ENCODE measurements at regions not wholly inside any gene's neighbourhood (a gene's known extent, or its start where the extent isn't known, plus 50 kb on each side); places are given as distances from the start of the nearest gene placed in this dataset.
"Not testable (repeated sequence)": the region's sequence is repeated elsewhere in the genome, so short reads cannot be mapped to it uniquely, and the experiment has no call there.

- DNase-seq (ENCODE audit: low spot score), result no peak
Observed at GRCh38 chr12:75865315-75865714, 166.3 kb downstream of the PHLDA1 start.

GRCh38 chr12:75864161-75864560, 167.4 kb downstream of the PHLDA1 start:
- no peak for DNase-seq (ENCODE audit: low spot score)

GRCh38 chr12:75863533-75863932, 168.0 kb downstream of the PHLDA1 start:
- DNase-seq (ENCODE audit: low spot score), result no peak

GRCh38 chr12:75862692-75863471, 168.7 kb downstream of the PHLDA1 start:
- peak; percentile 90 for DNase-seq (ENCODE audit: low spot score)

- peak; percentile 32 for DNase-seq (ENCODE audit: low spot score)
Observed at GRCh38 chr12:75859868-75860267, 171.7 kb downstream of the PHLDA1 start.

GRCh38 chr12:75856235-75856634, 175.3 kb downstream of the PHLDA1 start:
- DNase-seq (ENCODE audit: low spot score), result no peak

- DNase-seq (ENCODE audit: low spot score), result no peak
Observed at GRCh38 chr12:75855360-75855759, 176.2 kb downstream of the PHLDA1 start.

GRCh38 chr12:75854681-75855309, 176.8 kb downstream of the PHLDA1 start:
- peak; percentile 42 for DNase-seq (ENCODE audit: low spot score)

- DNase-seq (ENCODE audit: low spot score), result not testable (repeated sequence)
Observed at GRCh38 chr12:75854137-75854536, 177.4 kb downstream of the PHLDA1 start.

GRCh38 chr12:75853626-75854025, 177.9 kb downstream of the PHLDA1 start:
- no peak for DNase-seq (ENCODE audit: low spot score)

GRCh38 chr12:75852956-75853355, 178.6 kb downstream of the PHLDA1 start:
- no peak for DNase-seq (ENCODE audit: low spot score)

GRCh38 chr12:75852143-75852542, 179.4 kb downstream of the PHLDA1 start:
- DNase-seq (ENCODE audit: low spot score), result peak; percentile 81

GRCh38 chr12:75850721-75851462, 180.7 kb downstream of the PHLDA1 start:
- DNase-seq (ENCODE audit: low spot score), result peak; percentile 86

GRCh38 chr12:75848961-75849360, 182.6 kb downstream of the PHLDA1 start:
- no peak for DNase-seq (ENCODE audit: low spot score)

- no peak for DNase-seq (ENCODE audit: low spot score)
Observed at GRCh38 chr12:75848431-75848925, 183.1 kb downstream of the PHLDA1 start.

GRCh38 chr12:75846102-75846501, 185.5 kb downstream of the PHLDA1 start:
- no peak for DNase-seq (ENCODE audit: low spot score)

- no peak for DNase-seq (ENCODE audit: low spot score)
Observed at GRCh38 chr12:75844985-75845384, 186.6 kb downstream of the PHLDA1 start.

- DNase-seq (ENCODE audit: low spot score), result no peak
Observed at GRCh38 chr12:75844049-75844770, 187.4 kb downstream of the PHLDA1 start.

GRCh38 chr12:75842090-75842489, 189.5 kb downstream of the PHLDA1 start:
- DNase-seq (ENCODE audit: low spot score), result no peak

- DNase-seq (ENCODE audit: low spot score), result no peak
Observed at GRCh38 chr12:75840994-75841355, 190.6 kb downstream of the PHLDA1 start.

- DNase-seq (ENCODE audit: low spot score), result no peak
Observed at GRCh38 chr12:75838309-75838708, 193.3 kb downstream of the PHLDA1 start.

GRCh38 chr12:75837700-75838099, 193.9 kb downstream of the PHLDA1 start:
- no peak for DNase-seq (ENCODE audit: low spot score)

Data from kidney tubule cell (primary cell).